ENCODE measurements at regions not wholly inside any gene's neighbourhood (a gene's known extent, or its start where the extent isn't known, plus 50 kb on each side); places are given as distances from the start of the nearest gene placed in this dataset.

- Histone ChIP-seq H3K9me3 (no peaks in the 10 kb centered on the region), H3K27me3 (no peaks in the 10 kb centered on the region), H3K27ac (no peak overlapping the region), H3K4me3 (no peak overlapping the region), H3K36me3 (no peaks in the 10 kb centered on the region), H3K4me1 (no peaks in the 10 kb centered on the region)
- TF ChIP-seq EP300 (IDR thresholded peaks at IDR 0.05) (no peak), POLR2A (IDR thresholded peaks at IDR 0.05) (no peak), CTCF (IDR thresholded peaks at IDR 0.05) (no peak), POLR2AphosphoS5 (IDR thresholded peaks at IDR 0.05) (no peak)
- ATAC-seq: no peak
- WGBS, 2 donors (ENCODE audit: low coverage in 1 of 2): 25 to 58% methylated on average over 2 of the region's 2 CpGs
Measured at GRCh38 chr11:30113326-30113898, 96.6 kb upstream of the KCNA4 start.

- no peak overlapping the region for H3K27ac ChIP-seq
- WGBS, 2 donors (ENCODE audit: low coverage in 1 of 2): 90 to 92% methylated on average over 1 of the region's 1 CpG
- no peaks in the 10 kb centered on the region for H3K36me3 ChIP-seq
- no peak for TF ChIP-seq POLR2A (IDR thresholded peaks at IDR 0.05)
- TF ChIP-seq POLR2AphosphoS5 (IDR thresholded peaks at IDR 0.05): no peak
- no peak for TF ChIP-seq CTCF (IDR thresholded peaks at IDR 0.05)
- no peak for TF ChIP-seq EP300 (IDR thresholded peaks at IDR 0.05)
- no peak overlapping the region for H3K4me3 ChIP-seq
- H3K4me1 ChIP-seq: no peaks in the 10 kb centered on the region
- no peaks in the 10 kb centered on the region for H3K9me3 ChIP-seq
- no peak for ATAC-seq
- H3K27me3 ChIP-seq: no peaks in the 10 kb centered on the region
Measured at GRCh38 chr11:30116512-30116911, 99.7 kb upstream of the KCNA4 start.

GRCh38 chr11:30120045-30120589 is 103.3 kb upstream of the KCNA4 start:
- no peaks in the 10 kb centered on the region for H3K36me3 ChIP-seq
- TF ChIP-seq CTCF (IDR thresholded peaks at IDR 0.05) (no peak), EP300 (IDR thresholded peaks at IDR 0.05) (no peak)
- no peaks in the 10 kb centered on the region for H3K27me3 ChIP-seq
- H3K4me1 ChIP-seq: no peaks in the 10 kb centered on the region
- no peak overlapping the region for H3K27ac ChIP-seq
- no peak for ATAC-seq
- H3K9me3 ChIP-seq: no peaks in the 10 kb centered on the region
- WGBS, 2 donors (ENCODE audit: low coverage in 1 of 2): 90 to 94% methylated on average over 3 to 4 of the region's 4 CpGs
- H3K4me3 ChIP-seq: no peak overlapping the region

- no peak overlapping the region for H3K4me3 ChIP-seq
- H3K27ac ChIP-seq: no peak overlapping the region
- no peak for TF ChIP-seq POLR2AphosphoS5 (IDR thresholded peaks at IDR 0.05)
- TF ChIP-seq EP300 (IDR thresholded peaks at IDR 0.05): no peak
- TF ChIP-seq CTCF (IDR thresholded peaks at IDR 0.05): no peak
- TF ChIP-seq POLR2A (IDR thresholded peaks at IDR 0.05): no peak
- H3K4me1 ChIP-seq: no peaks in the 10 kb centered on the region
- WGBS, 2 donors (ENCODE audit: low coverage in 1 of 2): 61 to 72% methylated on average over 2 of the region's 2 CpGs
- no peaks in the 10 kb centered on the region for H3K9me3 ChIP-seq
- no peaks in the 10 kb centered on the region for H3K36me3 ChIP-seq
- no peaks in the 10 kb centered on the region for H3K27me3 ChIP-seq
- ATAC-seq: no peak
Measured at GRCh38 chr11:30125456-30125855, 105.4 kb upstream of the FSHB start.

DNA sequence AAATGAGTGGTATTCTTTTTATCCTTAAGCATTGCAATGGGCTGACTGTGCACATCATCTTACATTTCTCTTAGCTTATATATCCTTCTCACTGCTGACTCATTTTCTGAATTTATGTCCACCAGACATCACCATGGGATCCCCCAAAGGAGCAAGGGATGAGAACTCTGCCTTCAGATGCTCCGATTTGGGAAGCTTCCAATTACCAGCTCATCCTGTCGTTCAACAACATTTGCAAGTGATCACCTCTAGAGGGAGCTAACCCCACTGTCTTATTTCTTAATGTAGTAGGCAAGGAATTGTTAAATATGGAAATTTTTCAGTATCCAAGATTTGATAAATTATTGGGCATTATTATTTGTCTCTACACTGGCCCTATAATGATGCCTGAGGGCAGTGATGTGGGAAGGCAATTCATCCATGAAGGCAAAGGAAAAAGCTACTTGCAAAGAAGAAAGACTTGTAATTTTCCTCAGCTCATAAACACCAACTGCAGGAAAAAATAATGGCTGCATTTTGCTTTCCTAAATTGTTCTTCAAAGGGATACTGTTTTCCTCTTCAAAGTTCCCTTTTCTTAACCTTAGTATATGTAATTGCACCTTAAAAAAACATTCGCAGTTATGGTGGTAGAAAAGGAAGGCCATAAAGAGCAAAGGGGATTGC is 102.4 kb upstream of the FSHB start:
- 31% methylated on average over 3 of the region's 3 CpGs for WGBS, 2 donors (ENCODE audit: low coverage in 1 of 2)
- no peaks in the 10 kb centered on the region for H3K9me3 ChIP-seq
- no peak for ATAC-seq
- no peaks in the 10 kb centered on the region for H3K27me3 ChIP-seq
- TF ChIP-seq POLR2AphosphoS5 (IDR thresholded peaks at IDR 0.05): no peak
- no peak for TF ChIP-seq EP300 (IDR thresholded peaks at IDR 0.05)
- peak; percentile 22 to 59 (median 48) for TF ChIP-seq CTCF (IDR thresholded peaks at IDR 0.05)
- no peak for TF ChIP-seq POLR2A (IDR thresholded peaks at IDR 0.05)
- no peak overlapping the region for H3K4me3 ChIP-seq
- H3K36me3 ChIP-seq: no peaks in the 10 kb centered on the region
- no peak overlapping the region for H3K27ac ChIP-seq
- H3K4me1 ChIP-seq: no peaks in the 10 kb centered on the region

All from gastroesophageal sphincter (tissue), 4 donors.